Kasumi-1 (cell line): ENCODE measurements at regions not wholly inside any gene's neighbourhood (a gene's known extent, or its start where the extent isn't known, plus 50 kb on each side); places are given as distances from the start of the nearest gene placed in this dataset.
A peak's percentile ranks its signal among the peaks of the same experiment; 100 is the strongest.

Source experiments
- DNase-seq, 2 experiments: peaks; one replicate each; lab custom pipeline; 2025; lab: John Stamatoyannopoulos, UW

DNA sequence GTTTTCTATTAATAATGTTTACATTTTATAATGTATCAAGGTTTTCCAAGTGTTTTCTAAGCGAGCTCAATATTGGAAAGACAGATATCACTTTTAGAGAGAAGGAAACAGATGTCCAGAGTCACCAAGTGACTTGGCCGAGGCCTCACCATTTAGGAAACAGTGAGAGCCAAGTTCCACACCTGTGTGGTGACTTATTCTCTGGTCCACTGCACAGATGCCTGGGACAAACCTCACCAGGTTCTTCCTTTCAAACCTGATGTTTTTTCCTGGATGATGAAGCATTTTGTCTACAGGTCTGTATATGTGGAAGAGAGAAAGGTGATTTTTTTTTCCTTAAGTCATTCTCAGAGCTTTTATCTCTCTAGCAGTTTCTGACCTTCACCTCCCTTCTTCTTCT lies 280.7 kb downstream of the LPIN1 start:
- DNase-seq = no peak

DNA sequence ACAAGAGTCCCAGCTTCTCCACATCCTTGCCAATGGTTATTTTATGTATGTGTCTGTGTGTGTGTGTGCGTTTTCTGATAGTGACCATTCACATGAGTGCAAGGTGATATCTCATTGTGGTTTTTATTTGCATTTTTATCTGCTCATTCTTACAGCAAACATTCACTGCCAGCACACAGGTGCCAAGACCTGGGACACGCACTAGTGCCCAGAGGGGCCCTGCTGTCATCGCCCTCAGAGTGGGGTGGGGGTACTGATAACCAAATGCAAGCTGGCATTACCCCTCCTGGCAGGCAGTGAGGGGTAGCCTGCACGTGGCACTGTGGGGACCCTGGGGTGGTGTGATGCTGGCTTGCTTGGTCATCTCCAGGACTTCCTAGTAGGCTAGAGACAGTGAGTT lies 285.4 kb downstream of the LPIN1 start:
- no peak for DNase-seq

- no peak for DNase-seq
Observed at GRCh38 chr2:12032398-12032797, 286.0 kb downstream of the LPIN1 start.

- DNase-seq = no peak
Observed at GRCh38 chr2:12032975-12033374, 286.5 kb downstream of the LPIN1 start.

DNA sequence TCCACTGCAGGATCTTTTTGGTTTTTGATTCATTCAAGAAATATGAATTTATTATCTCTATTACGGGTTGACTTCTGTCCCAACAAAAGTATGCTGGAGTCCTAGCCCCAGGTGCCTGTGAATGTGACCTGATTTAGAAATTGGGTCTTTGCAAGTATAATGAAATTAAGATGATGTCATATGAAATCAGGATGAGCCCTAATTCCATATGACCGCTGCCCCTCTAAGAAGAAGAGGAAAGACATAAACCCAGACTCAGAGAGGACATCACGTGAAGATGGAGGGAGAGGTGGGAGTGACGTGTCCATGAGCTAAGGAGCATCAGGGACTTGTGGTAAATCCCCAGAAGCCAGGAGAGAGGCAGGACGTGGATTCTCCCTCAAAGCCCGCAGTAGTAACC lies 287.1 kb downstream of the LPIN1 start:
- no peak for DNase-seq

DNA sequence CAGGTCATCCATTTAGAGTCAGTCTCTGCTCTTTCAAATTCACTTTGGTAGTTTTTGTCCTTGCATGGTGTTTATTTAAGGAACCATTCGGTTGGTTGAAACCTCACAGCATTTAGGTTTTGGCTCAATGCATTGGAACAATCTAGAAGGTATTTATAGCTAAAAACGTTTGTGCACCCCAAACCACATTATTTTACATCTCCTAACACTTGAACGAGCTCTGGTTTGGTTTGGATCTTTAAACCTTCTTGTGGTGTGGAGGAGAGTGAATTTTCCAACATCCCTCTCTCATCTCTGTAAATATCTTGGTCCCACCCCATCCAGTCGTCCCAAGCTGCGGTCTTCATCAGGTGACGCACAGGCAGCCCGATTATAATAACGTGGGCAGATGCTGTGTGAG lies 287.9 kb downstream of the LPIN1 start:
- DNase-seq = no peak

GRCh38 chr2:12035029-12035720 lies 288.7 kb downstream of the LPIN1 start:
- DNase-seq = no peak

GRCh38 chr2:12035956-12036639 lies 289.7 kb downstream of the LPIN1 start:
- DNase-seq = no peak

DNA sequence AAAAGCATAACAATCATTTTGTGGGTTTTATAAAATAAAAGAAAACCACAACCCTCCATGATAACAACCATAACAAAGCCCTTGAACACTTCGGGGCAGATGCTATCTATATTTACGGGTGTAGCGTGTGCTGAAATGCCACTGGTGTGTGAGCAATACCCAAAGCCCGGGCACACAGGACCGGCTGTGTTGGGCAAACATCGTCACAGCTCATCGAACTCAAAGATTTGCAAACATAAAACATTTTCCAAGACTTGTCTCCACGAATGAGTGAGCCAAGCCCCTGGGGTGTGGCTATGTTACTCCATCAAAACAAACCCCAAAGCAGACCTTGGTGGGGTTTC lies 290.2 kb downstream of the LPIN1 start:
- no peak for DNase-seq

- no peak for DNase-seq
Observed at GRCh38 chr2:12037301-12037700, 290.9 kb downstream of the LPIN1 start.

DNA sequence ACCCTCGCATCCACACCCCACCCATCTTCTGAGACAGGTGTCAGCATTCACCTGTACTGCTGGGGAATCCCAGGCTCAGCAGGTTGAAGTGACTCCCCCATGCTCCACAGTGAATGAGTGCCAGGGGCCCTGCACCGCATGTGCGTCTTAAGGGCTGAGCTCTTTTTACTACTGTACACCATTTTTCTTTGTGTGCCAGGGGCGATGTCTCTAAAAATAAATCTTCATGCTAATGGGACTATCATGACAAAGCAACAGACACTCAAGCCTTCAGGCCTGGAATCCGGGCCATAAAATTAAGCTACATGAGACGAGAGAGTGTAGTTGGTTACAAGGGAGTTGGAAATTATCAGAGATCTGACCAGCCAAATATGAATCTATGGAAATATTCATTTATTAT lies 294.8 kb downstream of the LPIN1 start:
- no peak for DNase-seq

DNA sequence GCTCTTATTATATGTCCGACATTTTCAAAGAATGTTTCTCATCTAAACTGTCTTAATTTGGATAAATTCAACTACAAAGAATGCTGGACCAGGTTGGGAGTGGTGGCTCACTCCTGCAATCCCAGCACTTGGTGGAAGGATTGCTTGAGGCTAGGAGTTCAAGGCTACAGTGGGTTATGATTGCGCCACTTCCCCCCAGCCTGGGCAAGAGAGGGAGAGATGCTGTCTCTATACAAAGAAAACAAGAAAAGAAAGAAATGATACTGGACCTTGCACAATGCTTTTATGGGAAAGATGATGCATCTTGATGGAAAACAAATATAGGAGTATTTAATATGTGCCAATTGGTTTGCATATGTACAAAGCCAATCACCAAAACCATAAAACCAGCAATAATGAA lies 296.7 kb downstream of the LPIN1 start:
- no peak for DNase-seq

DNA sequence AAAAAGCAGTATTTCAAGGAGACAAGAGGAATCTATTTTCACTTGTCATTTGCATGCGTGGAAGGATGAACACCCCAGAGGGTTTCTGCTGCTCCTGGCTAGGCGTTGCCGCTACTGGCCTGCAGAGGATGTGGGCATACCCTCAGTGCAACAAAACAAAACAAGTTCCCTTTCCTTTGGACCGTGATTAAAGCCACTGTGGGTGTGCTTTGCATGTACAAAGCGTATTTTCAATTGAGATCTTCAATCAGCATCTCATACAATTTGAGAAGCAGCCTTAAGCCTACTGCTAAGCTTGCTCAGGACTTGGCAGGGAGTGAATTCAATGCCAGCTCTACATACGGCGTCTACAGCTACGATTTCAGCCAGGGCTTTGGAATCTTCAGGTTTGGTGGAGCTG lies 298.4 kb downstream of the LPIN1 start:
- no peak for DNase-seq

DNA sequence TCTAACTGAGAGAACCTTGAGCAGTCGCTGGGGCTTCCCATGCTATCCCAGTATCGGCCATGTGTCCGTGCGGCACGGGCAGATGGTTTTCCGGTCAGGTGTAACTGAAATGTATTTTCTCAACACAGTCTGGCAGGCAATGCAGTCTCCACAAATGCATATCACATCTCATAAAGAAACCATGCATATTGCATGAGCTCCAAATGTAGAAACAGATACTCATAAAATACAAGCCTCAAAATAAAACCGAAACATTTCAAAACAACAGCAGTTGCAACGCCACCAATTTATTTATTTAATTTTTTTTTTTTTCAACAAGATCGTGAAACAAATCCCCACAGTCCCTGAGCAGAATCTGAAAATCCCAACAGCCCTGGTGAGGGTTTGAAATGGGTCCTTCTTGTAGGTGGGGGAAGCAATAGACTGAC lies 299.4 kb downstream of the LPIN1 start:
- no peak for DNase-seq

GRCh38 chr2:12046641-12047040 lies 300.2 kb downstream of the LPIN1 start:
- DNase-seq = no peak

GRCh38 chr2:12047761-12048160 lies 301.3 kb downstream of the LPIN1 start:
- DNase-seq = no peak

DNA sequence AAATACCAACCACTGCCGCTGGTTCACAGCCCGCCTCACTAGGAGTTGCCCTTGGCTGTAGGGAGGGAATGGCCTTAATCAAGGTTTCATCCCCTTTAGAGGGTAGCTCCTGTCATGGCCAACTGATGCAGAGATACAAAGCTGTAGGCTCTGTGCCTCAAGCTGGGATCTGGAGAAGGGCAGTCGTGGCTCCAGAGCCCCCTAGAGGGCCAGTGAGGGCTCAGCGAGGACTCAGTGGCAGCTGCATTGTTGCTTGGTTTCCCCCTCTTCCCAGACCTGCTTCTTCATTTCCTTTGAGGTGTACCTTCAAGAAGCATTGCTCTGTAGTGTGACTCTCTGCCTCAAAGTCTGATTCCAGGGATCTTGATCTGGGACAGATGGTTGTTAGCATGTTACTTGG lies 302.1 kb downstream of the LPIN1 start:
- DNase-seq = peak; percentile 24 to 38

DNA sequence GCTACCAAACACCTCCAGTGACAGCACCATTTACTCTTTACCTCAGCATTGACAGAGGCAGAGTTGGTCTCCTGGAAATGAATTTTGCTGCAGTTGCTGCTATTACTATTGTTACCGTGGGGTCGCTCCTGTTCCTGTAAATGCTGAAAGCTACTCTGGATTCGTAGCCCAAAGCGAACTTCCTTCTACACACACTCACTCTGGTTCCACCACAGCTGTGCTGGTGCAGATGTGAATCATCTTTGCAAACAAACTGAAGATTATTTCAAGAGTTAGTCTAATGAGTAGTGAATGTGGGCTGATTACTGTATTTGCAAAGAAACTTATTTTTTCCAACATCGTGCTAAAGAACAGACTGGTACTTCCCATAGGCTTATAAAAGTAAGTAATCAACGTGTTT lies 304.0 kb downstream of the LPIN1 start:
- peak; percentile 95 to 97 for DNase-seq

DNA sequence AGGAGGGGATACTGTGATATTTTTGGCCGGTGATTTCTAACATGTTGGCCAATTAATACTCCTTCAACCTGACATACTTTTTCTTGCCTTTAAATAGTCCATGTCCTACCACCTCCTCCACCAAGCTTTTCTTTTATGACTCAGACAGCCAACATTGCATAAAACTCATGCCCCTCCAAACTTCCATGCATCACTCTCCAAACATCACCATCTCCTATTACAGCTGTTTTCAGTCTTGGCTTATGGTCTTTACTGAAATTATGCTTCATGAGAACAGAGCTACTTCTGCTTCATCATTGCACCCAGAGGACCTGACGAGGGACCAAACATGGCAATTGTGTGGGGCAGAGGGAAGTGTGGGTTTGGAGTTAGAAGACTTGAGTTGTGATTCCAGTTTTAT lies 305.4 kb downstream of the LPIN1 start:
- DNase-seq = no peak

DNA sequence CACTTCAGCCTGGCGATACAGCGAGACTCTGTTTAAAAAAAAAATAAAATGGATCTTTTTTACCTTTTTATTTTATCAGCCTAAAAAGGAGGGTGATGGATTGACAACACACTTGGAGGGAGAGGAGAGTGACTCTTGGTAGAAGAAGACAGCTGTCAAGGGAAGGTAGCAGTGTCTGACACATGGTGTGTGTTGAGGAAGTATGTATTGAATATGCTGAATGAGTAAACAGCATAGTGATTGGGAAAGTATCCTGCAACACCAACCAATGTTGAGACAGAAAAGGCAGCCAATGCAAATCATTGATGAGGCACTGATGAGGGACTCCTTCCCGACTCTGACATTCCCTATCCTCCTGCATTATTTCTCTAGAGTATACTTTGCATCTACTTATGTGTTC lies 306.4 kb downstream of the LPIN1 start:
- no peak for DNase-seq

DNA sequence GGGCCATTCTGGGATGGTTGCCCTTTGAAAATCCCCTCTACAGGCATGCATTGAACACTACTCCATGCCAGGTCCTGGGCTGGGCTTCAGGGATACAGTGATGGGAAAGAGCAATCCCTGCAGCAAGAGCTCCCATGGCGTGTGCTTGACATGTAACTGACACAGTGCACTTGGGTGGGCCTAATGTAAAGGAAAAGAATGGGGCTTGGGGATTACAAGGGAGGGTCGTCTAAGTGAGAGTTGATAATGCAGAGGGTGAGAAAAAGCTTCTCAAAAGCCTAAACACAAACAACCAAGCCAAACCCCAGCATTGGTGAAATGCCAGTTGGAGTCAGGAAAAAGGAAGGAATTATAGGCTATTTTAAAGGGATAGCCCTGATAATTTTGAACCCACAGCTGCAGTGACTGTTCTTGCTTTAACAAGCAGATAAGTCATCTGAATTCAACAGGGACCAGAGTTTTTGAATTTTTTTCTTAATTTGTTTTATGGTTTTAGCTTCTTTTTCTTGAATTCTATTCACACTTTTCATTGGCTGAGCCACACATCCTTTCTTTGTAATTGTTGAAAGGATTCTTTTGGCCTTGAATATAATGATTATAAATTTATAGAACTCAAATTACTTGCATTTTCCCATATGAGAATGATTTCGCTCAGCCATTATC lies 308.7 kb downstream of the LPIN1 start:
- no peak for DNase-seq

DNA sequence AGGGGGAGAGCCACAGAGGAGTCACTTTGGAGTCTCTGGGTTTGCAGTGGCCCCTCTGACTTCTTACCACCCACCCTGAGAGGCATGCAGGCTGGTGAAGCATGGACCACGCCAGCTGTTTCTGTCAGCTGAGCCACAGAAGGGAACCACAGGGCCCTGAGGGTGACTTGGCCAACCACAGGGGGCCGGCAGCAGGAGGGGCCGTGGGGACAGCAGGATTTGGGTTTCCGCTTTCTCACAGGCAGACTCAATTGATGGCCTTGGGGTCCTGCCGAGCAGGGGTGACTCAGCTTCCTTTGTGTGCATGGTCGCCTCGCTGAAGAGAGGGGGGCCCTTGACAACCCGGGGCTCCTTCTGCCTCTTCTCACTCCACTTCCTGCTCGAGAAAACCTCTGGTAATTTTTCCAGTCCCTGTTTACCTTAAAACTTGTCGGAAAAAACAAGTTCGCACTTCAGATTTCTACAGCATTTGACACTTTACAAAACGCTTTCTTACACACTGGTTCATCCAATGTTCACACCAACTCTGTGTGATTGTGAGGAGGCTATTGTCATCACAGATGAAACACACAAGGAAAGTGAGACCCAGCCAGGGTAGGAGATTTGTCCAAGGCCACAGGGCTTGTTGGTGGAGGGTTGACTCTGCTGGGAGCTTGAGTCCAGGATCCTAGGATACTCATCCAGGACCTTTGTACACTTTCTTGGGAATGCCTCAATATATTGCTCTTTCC lies 311.2 kb downstream of the LPIN1 start:
- DNase-seq = peak; percentile 92 to 93
